DND-41 (cell line): ENCODE measurements at regions not wholly inside any gene's neighbourhood (a gene's known extent, or its start where the extent isn't known, plus 50 kb on each side); places are given as distances from the start of the nearest gene placed in this dataset.
A peak's percentile ranks its signal among the peaks of the same experiment; 100 is the strongest.

ENCODE experiments used
- ATAC-seq: fragments of 200-7000 bp; cut with Tn5 transposase; 3 replicates; pipeline ENCODE4 v1.9.1; 2021; ENCODE audit warnings: low read depth; ENCODE audit not compliant: insufficient read depth
- DNase-seq: peaks from one replicate; pipeline ENCODE4 v3.0.0-alpha.2; 2020
- H2AFZ ChIP-seq: 2 replicates; pipeline ENCODE4 v1.6.0; 2012; ENCODE audit warnings: low read depth, low read length
- H3K27ac ChIP-seq: 2 replicates; pipeline ENCODE4 v1.5.1; 2012; ENCODE audit warnings: low read length, inconsistent platforms
- H3K27me3 ChIP-seq: fragments of 200-600 bp; sonication (generic); 2 replicates; pipeline ENCODE4 v1.6.0; 2012; ENCODE audit warnings: low read length, mild to moderate bottlenecking, inconsistent platforms; ENCODE audit not compliant: insufficient read depth, poor library complexity
- H3K36me3 ChIP-seq: 2 replicates; pipeline ENCODE4 v1.5.1; 2012; ENCODE audit warnings: low read length, inconsistent platforms; ENCODE audit not compliant: insufficient read depth
- H3K4me1 ChIP-seq: 2 replicates; pipeline ENCODE4 v1.5.1; 2012; ENCODE audit warnings: mild to moderate bottlenecking, low read length; ENCODE audit not compliant: insufficient read depth
- H3K4me2 ChIP-seq: 2 replicates; pipeline ENCODE4 v1.6.0; 2012; ENCODE audit warnings: mild to moderate bottlenecking, moderate library complexity, low read length, inconsistent platforms; ENCODE audit not compliant: insufficient read depth
- H3K4me3 ChIP-seq, 2 experiments: fragments of 200-600 bp in 1 of 2; shearing (Covaris generic) in 1 of 2; 2 replicates each; pipeline ENCODE4 v1.5.1; 2012 to 2016; ENCODE audit warnings: inconsistent platforms in 2 of 2, low read length in 2 of 2, mild to moderate bottlenecking in 2 of 2, low read depth in 1 of 2, moderate library complexity in 1 of 2
- H3K79me2 ChIP-seq: 2 replicates; pipeline ENCODE4 v1.6.0; 2012; ENCODE audit warnings: low read length, inconsistent platforms; ENCODE audit not compliant: insufficient read depth
- H3K9ac ChIP-seq: 2 replicates; pipeline ENCODE4 v1.6.0; 2012; ENCODE audit warnings: low read depth, mild to moderate bottlenecking, inconsistent platforms, low read length, moderate library complexity
- H3K9me3 ChIP-seq: 2 replicates; pipeline ENCODE4 v1.5.1; 2012; ENCODE audit warnings: low read length, moderate library complexity, mild to moderate bottlenecking, inconsistent platforms; ENCODE audit not compliant: insufficient read depth, severe bottlenecking
- H4K20me1 ChIP-seq: 2 replicates; pipeline ENCODE4 v1.6.0; 2012; ENCODE audit warnings: low read length; ENCODE audit not compliant: insufficient read depth
- EZH2 ChIP-seq: IDR thresholded peaks from 3 replicates; pipeline ENCODE4 v1.6.1; 2012; ENCODE audit warnings: borderline replicate concordance, low read depth, mild to moderate bottlenecking, moderate library complexity, low read length, inconsistent platforms; ENCODE audit not compliant: severe bottlenecking
- TF ChIP-seq, protein P1 (sequence below): IDR thresholded peaks from 2 replicates; pipeline ENCODE4 v1.5.1; 2012; ENCODE audit warnings: borderline replicate concordance, low read length, moderate library complexity, mild to moderate bottlenecking; ENCODE audit not compliant: poor library complexity, severe bottlenecking; ENCODE audit errors: extremely low read depth

GRCh38 chr1:234963904-234964702 lies 164.5 kb downstream of the TOMM20 start:
- no peak overlapping the region for H3K4me3 ChIP-seq
- no peaks in the 10 kb centered on the region for H4K20me1 ChIP-seq
- no peak overlapping the region for H2AFZ ChIP-seq
- no peak overlapping the region for H3K9ac ChIP-seq
- peaks cover 29% of the 10 kb centered on the region for H3K4me1 ChIP-seq
- DNase-seq, result no peak
- H3K9me3 ChIP-seq, result no peaks in the 10 kb centered on the region
- no peak for ATAC-seq
- H3K4me2 ChIP-seq, result no peak overlapping the region; the same call in 1 of the 2 replicates
- H3K79me2 ChIP-seq, result no peaks in the 10 kb centered on the region
- H3K27me3 ChIP-seq, result no peaks in the 10 kb centered on the region
- H3K36me3 ChIP-seq, result no peaks in the 10 kb centered on the region
- peak overlapping the region; percentile 62 for H3K27ac ChIP-seq
- TF ChIP-seq, protein P1, sequence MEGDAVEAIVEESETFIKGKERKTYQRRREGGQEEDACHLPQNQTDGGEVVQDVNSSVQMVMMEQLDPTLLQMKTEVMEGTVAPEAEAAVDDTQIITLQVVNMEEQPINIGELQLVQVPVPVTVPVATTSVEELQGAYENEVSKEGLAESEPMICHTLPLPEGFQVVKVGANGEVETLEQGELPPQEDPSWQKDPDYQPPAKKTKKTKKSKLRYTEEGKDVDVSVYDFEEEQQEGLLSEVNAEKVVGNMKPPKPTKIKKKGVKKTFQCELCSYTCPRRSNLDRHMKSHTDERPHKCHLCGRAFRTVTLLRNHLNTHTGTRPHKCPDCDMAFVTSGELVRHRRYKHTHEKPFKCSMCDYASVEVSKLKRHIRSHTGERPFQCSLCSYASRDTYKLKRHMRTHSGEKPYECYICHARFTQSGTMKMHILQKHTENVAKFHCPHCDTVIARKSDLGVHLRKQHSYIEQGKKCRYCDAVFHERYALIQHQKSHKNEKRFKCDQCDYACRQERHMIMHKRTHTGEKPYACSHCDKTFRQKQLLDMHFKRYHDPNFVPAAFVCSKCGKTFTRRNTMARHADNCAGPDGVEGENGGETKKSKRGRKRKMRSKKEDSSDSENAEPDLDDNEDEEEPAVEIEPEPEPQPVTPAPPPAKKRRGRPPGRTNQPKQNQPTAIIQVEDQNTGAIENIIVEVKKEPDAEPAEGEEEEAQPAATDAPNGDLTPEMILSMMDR, result no peak
- no peak for TF ChIP-seq EZH2

DNA sequence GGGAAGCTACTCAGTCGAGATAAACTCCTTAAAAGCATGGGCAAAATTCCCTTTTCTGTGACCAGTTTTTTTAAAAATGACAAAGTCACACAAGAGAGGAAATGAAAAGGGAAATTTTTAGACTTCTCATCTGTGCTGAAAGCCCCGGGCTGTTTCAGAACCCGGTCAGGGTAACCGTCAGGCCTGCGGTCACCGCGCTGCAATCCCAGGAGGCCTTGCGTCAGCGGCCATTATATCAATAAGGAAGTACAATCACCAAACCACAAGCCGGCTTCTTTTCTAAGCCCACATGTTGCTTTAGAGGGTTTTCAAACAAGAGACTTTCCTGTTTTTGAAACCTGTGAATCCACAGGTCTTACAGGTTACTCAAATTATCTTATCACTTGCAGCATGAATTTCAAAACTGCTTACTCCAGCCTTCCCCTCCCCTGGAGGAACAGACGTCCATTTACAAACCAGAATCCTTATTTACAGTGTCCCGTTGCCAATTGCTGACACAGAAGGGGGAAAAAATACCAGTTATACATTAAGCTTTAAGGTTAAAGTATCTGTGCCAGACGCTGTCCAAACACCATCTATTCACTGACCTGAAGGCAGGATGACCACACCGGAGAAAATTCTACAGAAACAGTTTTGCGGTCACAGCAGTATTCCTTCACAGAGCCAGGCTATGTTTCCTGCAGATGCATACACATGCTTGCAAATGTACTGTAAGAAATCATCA lies 165.3 kb downstream of the TOMM20 start:
- H3K36me3 ChIP-seq, result no peaks in the 10 kb centered on the region
- H3K27ac ChIP-seq, result peak overlapping the region; percentile 62
- no peaks in the 10 kb centered on the region for H3K79me2 ChIP-seq
- 0 out of 2 replicates have a peak overlapping the region, but pooled peaks have one; percentile 2 for H2AFZ ChIP-seq
- ATAC-seq, result peak; percentile 86
- peak; percentile 82 for DNase-seq
- no peaks in the 10 kb centered on the region for H3K27me3 ChIP-seq
- peak overlapping the region; percentile 26 for H3K9ac ChIP-seq
- no peak for TF ChIP-seq EZH2
- TF ChIP-seq, protein P1, result no peak
- peak overlapping the region; percentile 21; the same call in 1 of the 2 replicates for H3K4me2 ChIP-seq
- no peak overlapping the region for H3K4me3 ChIP-seq
- H4K20me1 ChIP-seq, result no peaks in the 10 kb centered on the region
- peaks cover 29% of the 10 kb centered on the region for H3K4me1 ChIP-seq
- no peaks in the 10 kb centered on the region for H3K9me3 ChIP-seq

- Histone ChIP-seq H4K20me1 (no peaks in the 10 kb centered on the region), H3K79me2 (no peaks in the 10 kb centered on the region), H3K4me1 (peaks cover 30% of the 10 kb centered on the region), H3K4me2 (no peak overlapping the region), H3K27ac (peak overlapping the region; percentile 62), H3K9me3 (no peaks in the 10 kb centered on the region), H3K27me3 (no peaks in the 10 kb centered on the region), H2AFZ (no peak overlapping the region), H3K4me3 (no peak overlapping the region), H3K36me3 (no peaks in the 10 kb centered on the region), H3K9ac (peak overlapping the region; percentile 26; the same call in 1 of the 2 replicates)
- DNase-seq (no peak), ATAC-seq (no peak)
- no peak for TF ChIP-seq EZH2
- TF ChIP-seq, protein P1, result no peak
Measured at GRCh38 chr1:234962340-234962989, 166.2 kb downstream of the TOMM20 start.
